Vagina (tissue), 2 donors: ENCODE measurements at regions not wholly inside any gene's neighbourhood (a gene's known extent, or its start where the extent isn't known, plus 50 kb on each side); places are given as distances from the start of the nearest gene placed in this dataset.
"Not testable (repeated sequence)": the region's sequence is repeated elsewhere in the genome, so short reads cannot be mapped to it uniquely, and the experiment has no call there.

Source experiments
- POLR2A ChIP-seq, 2 donors: fragments of 450-650 bp; IDR thresholded peaks; one replicate each; pipeline ENCODE4 v1.6.1; 2017; ENCODE audit warnings: antibody characterized with exemption in 2 of 2, mild to moderate bottlenecking in 2 of 2, moderate library complexity in 2 of 2
- POLR2AphosphoS5 ChIP-seq, 2 donors: sonication (generic); formaldehyde crosslinking; IDR thresholded peaks; one replicate each; pipeline ENCODE4 v1.9.0; 2017; ENCODE audit warnings: antibody characterized with exemption in 2 of 2, mild to moderate bottlenecking in 2 of 2, low read depth in 1 of 2; ENCODE audit not compliant: insufficient read depth in 1 of 2
- TF ChIP-seq, protein P1 (sequence below), 3 experiments: fragments of 450-650 bp in 2 of 3; fragments of 200-600 bp in 1 of 3; sonication (generic) in 1 of 3; IDR thresholded peaks; one replicate each; pipeline ENCODE4 v1.5.1; 2017 to 2019; ENCODE audit warnings: antibody characterized with exemption in 3 of 3, mild to moderate bottlenecking in 2 of 3, moderate library complexity in 2 of 3

DNA sequence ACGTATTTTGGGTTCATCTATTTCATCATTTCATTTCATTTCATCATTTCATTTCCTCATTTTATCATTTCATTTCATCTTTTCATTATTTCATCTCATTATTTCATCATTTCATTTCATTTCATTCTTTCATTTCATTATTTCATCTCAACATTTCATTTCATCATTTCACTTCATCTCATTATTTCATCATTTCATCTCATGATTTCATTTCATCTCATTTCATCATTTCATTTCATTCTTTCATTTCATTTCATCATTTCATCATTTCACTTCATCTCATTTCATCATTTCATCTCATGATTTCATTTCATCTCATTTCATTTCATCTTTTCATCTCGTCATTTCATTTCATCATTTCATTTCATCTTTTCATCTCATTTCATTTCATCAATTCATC lies 445.1 kb downstream of the ANKRD30B start:
- TF ChIP-seq, protein P1, sequence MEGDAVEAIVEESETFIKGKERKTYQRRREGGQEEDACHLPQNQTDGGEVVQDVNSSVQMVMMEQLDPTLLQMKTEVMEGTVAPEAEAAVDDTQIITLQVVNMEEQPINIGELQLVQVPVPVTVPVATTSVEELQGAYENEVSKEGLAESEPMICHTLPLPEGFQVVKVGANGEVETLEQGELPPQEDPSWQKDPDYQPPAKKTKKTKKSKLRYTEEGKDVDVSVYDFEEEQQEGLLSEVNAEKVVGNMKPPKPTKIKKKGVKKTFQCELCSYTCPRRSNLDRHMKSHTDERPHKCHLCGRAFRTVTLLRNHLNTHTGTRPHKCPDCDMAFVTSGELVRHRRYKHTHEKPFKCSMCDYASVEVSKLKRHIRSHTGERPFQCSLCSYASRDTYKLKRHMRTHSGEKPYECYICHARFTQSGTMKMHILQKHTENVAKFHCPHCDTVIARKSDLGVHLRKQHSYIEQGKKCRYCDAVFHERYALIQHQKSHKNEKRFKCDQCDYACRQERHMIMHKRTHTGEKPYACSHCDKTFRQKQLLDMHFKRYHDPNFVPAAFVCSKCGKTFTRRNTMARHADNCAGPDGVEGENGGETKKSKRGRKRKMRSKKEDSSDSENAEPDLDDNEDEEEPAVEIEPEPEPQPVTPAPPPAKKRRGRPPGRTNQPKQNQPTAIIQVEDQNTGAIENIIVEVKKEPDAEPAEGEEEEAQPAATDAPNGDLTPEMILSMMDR (IDR thresholded peaks at IDR 0.05): not testable (repeated sequence)
- not testable (repeated sequence) for TF ChIP-seq POLR2A (IDR thresholded peaks at IDR 0.05); POLR2AphosphoS5 (IDR thresholded peaks at IDR 0.05; ENCODE audit: insufficient read depth in 1 of 2, low read depth in 1 of 2)
